Middle frontal gyrus (tissue), 1 donor: ENCODE measurements at regions not wholly inside any gene's neighbourhood (a gene's known extent, or its start where the extent isn't known, plus 50 kb on each side); places are given as distances from the start of the nearest gene placed in this dataset.
"Not testable (repeated sequence)": the region's sequence is repeated elsewhere in the genome, so short reads cannot be mapped to it uniquely, and the experiment has no call there.

Experiments used
- DNase-seq: peaks from one replicate; pipeline ENCODE4 v3.0.0-alpha.2; 2015; ENCODE audit warnings: low spot score; ENCODE audit errors: extremely low spot score

GRCh38 chr3:10625323-10625722 lies 119.9 kb upstream of the ATP2B2 start:
- DNase-seq = no peak

DNA sequence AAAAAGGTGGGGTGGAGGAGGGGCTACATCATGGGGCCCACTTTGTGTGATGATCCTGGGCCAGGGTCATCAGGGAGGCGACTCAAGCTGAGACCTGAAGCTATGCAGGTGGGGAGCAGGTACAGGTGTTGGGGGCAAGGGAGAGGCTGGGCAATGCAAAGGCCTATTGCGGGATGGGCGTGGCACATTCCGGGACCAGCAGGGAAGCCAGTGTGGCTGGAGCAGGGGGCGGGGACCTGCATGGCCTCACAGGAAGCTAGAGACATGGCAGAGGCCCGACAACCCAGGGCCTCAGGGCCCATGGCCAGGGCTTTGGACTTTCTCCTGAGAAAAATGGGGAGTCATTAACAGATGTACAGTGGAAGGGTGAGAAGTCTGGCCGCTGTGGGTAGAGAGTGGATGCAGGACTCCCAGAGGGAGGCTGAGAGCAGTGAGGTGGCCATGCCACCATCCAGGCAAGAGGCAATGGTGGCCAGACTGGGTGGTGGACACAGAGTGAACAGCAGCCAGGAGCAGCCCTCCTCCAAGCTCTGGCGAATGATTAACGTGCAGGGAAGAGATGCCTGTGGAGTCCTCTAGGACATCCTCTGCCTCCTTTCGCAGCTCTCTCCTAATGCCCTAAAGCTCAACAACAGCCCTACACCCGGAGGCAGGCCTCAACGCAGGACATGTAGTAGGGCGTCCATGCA lies 122.6 kb upstream of the ATP2B2 start:
- DNase-seq = no peak

- no peak for DNase-seq
These were observed 123.7 kb upstream of the ATP2B2 start for GRCh38 chr3:10628891-10629670.

- DNase-seq = no peak
These were observed 124.3 kb upstream of the ATP2B2 start for GRCh38 chr3:10629671-10630040.

- no peak for DNase-seq
These were observed 125.8 kb upstream of the ATP2B2 start for GRCh38 chr3:10631224-10631623.

- DNase-seq = no peak
These were observed 126.7 kb upstream of the ATP2B2 start for GRCh38 chr3:10632125-10632524.

- DNase-seq = no peak
These were observed 127.4 kb upstream of the ATP2B2 start for GRCh38 chr3:10632741-10633140.

GRCh38 chr3:10635446-10636076 lies 130.2 kb upstream of the ATP2B2 start:
- no peak for DNase-seq

- DNase-seq = no peak
These were observed 132.0 kb upstream of the ATP2B2 start for GRCh38 chr3:10637342-10637741.

DNA sequence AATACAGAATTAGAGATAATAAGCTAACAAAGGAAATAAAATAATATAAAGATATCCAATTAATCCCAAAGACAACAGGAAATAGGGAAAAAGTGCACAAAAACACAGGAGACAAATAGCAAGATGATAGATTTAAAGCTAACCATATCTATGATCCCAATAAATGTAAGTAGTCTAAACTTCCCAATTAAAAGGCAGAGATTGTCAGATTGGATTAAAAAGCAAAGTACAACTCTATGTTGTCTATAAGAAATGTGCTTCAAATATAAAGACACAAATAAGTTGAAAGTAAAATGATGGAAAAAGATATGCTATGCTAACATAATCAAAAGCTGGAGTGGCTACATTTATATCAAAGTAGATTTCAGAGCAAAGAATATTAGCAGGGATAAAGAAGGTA lies 133.1 kb upstream of the ATP2B2 start:
- DNase-seq = no peak

- no peak for DNase-seq
These were observed 136.4 kb upstream of the ATP2B2 start for GRCh38 chr3:10641760-10642159.

- no peak for DNase-seq
These were observed 138.8 kb upstream of the ATP2B2 start for GRCh38 chr3:10644189-10644588.

- DNase-seq = no peak
These were observed 140.4 kb upstream of the ATP2B2 start for GRCh38 chr3:10645800-10646199.

DNA sequence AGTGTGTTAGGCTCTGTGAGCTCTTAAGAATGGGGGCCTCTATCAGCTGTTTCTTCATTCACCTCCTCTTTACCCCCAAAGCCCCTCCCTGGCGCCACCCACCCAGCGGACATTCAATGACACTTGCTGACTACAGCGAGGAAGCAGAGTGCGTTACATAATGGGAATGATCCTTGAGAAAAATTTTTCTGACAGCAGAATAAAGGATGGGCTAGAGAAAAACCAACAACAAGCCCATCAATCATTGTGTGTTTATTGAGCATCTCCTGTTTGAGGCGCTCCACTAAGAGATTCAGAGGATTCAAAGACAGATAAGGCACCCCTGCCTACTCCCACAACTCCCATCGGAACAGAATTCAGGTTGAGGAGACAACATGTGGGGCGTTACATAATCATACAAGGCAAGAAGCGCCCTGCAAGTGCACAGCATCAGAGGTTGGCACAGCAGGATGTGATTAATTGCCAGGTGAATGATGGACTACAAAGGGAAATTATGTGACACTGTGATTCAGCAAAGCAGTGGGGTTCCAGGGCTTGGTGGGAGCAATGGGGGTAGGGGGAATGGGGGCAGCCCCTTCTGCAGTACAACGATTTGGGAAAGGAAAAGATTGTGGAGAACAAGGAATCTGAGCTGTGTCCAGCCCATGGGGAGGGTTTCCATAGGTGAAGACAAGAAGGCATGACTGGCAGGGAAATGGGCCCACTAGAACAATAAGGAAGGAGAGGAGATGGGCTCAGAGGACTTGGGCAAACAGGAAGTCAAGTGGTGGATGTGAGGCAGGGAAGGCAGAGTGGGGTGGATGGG lies 141.3 kb upstream of the ATP2B2 start:
- no peak for DNase-seq

DNA sequence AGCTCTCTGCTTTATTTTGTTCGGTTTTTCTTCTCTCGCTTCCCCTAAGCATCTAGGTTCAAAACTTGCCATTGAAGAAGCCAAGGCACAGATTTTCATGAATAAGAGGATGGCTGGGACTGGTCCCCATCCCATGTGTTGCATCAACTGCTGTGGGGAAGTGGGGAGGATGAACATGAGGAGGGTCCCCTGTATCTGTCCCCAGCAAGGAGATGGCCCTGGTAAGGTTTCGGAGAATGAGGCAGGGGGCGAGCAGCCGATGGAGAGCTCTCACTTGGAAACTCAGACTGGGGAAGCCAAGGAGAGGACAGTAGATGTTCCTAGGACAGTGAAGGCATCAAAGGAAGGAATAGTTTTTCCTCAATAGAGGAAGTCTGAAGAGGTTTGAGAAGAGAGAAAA lies 142.0 kb upstream of the ATP2B2 start:
- no peak for DNase-seq

DNA sequence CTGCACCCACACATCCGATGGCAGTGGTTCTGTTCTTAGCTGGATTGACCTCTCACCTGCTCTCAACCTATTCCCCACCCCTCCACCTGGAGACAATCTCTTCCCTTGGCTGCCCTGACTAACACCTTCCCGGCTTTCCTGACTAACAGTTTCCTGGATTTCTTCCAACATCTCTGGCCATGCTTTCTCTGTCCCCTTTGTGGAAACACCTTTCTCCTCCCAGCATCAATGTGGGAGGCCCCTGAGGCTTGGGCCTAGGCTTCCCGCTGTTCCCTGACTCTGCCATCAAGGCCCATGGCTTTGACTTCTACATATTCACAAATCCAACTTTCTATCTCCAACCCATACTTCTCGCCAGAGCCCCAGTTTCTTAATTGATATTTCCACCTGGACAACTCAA lies 142.8 kb upstream of the ATP2B2 start:
- no peak for DNase-seq

- DNase-seq = not testable (repeated sequence)
These were observed 144.1 kb upstream of the ATP2B2 start for GRCh38 chr3:10649463-10649862.

DNA sequence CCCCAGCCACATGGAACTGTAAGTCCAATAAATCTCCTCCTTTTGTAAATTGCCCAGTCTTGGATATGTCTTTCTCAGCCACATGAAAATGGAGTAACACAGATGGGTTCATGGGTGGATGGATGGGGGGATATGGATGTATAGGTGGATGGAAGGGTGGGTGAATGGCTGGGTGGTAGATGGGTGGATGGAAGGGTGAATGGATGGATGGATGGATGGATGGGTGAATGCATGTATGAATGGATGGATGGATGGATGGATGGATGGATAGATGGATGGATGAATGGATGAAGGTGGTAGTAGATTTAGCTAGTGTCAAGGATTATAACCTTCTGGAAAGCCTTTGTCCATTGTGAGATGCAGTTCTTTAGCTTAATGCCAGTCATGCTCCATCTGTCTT lies 146.1 kb upstream of the ATP2B2 start:
- DNase-seq = no peak

DNA sequence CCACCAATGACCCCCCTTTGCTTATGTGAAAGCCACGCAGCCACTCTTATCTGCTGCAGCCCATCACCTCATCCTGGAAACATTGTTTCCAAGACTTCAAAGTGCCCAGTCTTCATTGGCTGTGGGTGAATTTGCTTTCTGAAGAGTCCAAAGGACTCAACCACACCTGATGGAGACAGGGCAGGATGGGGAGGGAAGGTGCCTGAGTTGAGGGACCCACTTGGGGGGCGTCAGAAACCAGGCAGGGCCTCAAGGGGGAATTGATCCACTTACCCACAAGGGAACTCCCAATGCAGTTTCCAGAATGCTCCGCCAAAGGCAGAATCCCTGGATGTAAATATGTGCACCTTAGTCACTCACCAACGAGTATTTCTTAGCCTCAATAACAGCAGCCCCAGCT lies 147.9 kb upstream of the ATP2B2 start:
- no peak for DNase-seq

- no peak for DNase-seq
These were observed 148.7 kb upstream of the ATP2B2 start for GRCh38 chr3:10653866-10654611.

- no peak for DNase-seq
These were observed 149.7 kb upstream of the ATP2B2 start for GRCh38 chr3:10655105-10655504.
